ENCODE measurements at regions not wholly inside any gene's neighbourhood (a gene's known extent, or its start where the extent isn't known, plus 50 kb on each side); places are given as distances from the start of the nearest gene placed in this dataset.
A peak's percentile ranks its signal among the peaks of the same experiment; 100 is the strongest.

- H3K4me3 ChIP-seq (ENCODE audit: low read depth, low read length, poor library complexity, severe bottlenecking): no peak overlapping the region
- intact Hi-C loops (cut with micrococcal nuclease; ENCODE audit: unreplicated experiment): no loop called here
- H3K9me3 ChIP-seq (ENCODE audit: low read depth, low read length, poor library complexity, severe bottlenecking): no peaks in the 10 kb centered on the region
- H3K27ac ChIP-seq (ENCODE audit: low read depth, low read length, poor library complexity, severe bottlenecking): no peak overlapping the region
- no peak for TF ChIP-seq EZH2 (IDR thresholded peaks at IDR 0.05; ENCODE audit: borderline replicate concordance, low read depth, low read length, poor library complexity, severe bottlenecking)
- H3K4me1 ChIP-seq (ENCODE audit: insufficient read depth, low read length, poor library complexity, severe bottlenecking): no peaks in the 10 kb centered on the region
- DNase-seq (ENCODE audit: low spot score): no peak
- ChIA-PET POLR2A (ENCODE audit: low non-redundant PET) (no interaction called here), CTCF (no interaction called here)
- BruUV-seq (replicated peaks): no TSS peak
- no peaks in the 10 kb centered on the region for H3K36me3 ChIP-seq (ENCODE audit: insufficient read depth, low read length, poor library complexity, severe bottlenecking)
- H3K27me3 ChIP-seq (replicated peaks; ENCODE audit: insufficient read depth, low read depth, low read length, poor library complexity): no peaks in the 10 kb centered on the region
These were observed 116.3 kb upstream of the ADAMTS5 start for GRCh38 chr21:27083144-27083543.

GRCh38 chr21:27082431-27083010, 115.6 kb upstream of the ADAMTS5 start:
- H3K9me3 ChIP-seq (ENCODE audit: low read depth, low read length, poor library complexity, severe bottlenecking): no peaks in the 10 kb centered on the region
- BruUV-seq (replicated peaks): no TSS peak
- no peak for DNase-seq (ENCODE audit: low spot score)
- intact Hi-C loops (cut with micrococcal nuclease; ENCODE audit: unreplicated experiment): no loop called here
- CTCF ChIA-PET: no interaction called here
- TF ChIP-seq CTCF (conservative IDR thresholded peaks at IDR 0.05; ENCODE audit: low read depth, low read length) (no peak), EZH2 (IDR thresholded peaks at IDR 0.05; ENCODE audit: borderline replicate concordance, low read depth, low read length, poor library complexity, severe bottlenecking) (no peak)
- H3K36me3 ChIP-seq (ENCODE audit: insufficient read depth, low read length, poor library complexity, severe bottlenecking): no peaks in the 10 kb centered on the region
- no peak overlapping the region for H3K4me3 ChIP-seq (ENCODE audit: low read depth, low read length, poor library complexity, severe bottlenecking)
- no peaks in the 10 kb centered on the region for H3K27me3 ChIP-seq (replicated peaks; ENCODE audit: insufficient read depth, low read depth, low read length, poor library complexity)
- H3K27ac ChIP-seq (ENCODE audit: low read depth, low read length, poor library complexity, severe bottlenecking): no peak overlapping the region
- no peaks in the 10 kb centered on the region for H3K4me1 ChIP-seq (ENCODE audit: insufficient read depth, low read length, poor library complexity, severe bottlenecking)
- POLR2A ChIA-PET (ENCODE audit: low non-redundant PET): no interaction called here

GRCh38 chr21:27079636-27080240, 112.8 kb upstream of the ADAMTS5 start:
- no peak for TF ChIP-seq CTCF (conservative IDR thresholded peaks at IDR 0.05; ENCODE audit: low read depth, low read length)
- TF ChIP-seq EZH2 (IDR thresholded peaks at IDR 0.05; ENCODE audit: borderline replicate concordance, low read depth, low read length, poor library complexity, severe bottlenecking): no peak

GRCh38 chr21:27078915-27079314, 112.0 kb upstream of the ADAMTS5 start:
- Histone ChIP-seq H3K27ac (ENCODE audit: low read depth, low read length, poor library complexity, severe bottlenecking) (no peak overlapping the region), H3K4me3 (ENCODE audit: low read depth, low read length, poor library complexity, severe bottlenecking) (no peak overlapping the region), H3K9me3 (ENCODE audit: low read depth, low read length, poor library complexity, severe bottlenecking) (no peaks in the 10 kb centered on the region), H3K36me3 (ENCODE audit: insufficient read depth, low read length, poor library complexity, severe bottlenecking) (no peaks in the 10 kb centered on the region), H3K27me3 (replicated peaks; ENCODE audit: insufficient read depth, low read depth, low read length, poor library complexity) (no peaks in the 10 kb centered on the region), H3K4me1 (ENCODE audit: insufficient read depth, low read length, poor library complexity, severe bottlenecking) (no peaks in the 10 kb centered on the region)
- POLR2A ChIA-PET (ENCODE audit: low non-redundant PET): no interaction called here
- CTCF ChIA-PET: no interaction called here
- no peak for DNase-seq (ENCODE audit: low spot score)
- no peak for TF ChIP-seq EZH2 (IDR thresholded peaks at IDR 0.05; ENCODE audit: borderline replicate concordance, low read depth, low read length, poor library complexity, severe bottlenecking)
- TF ChIP-seq CTCF (conservative IDR thresholded peaks at IDR 0.05; ENCODE audit: low read depth, low read length): no peak
- intact Hi-C loops (cut with micrococcal nuclease; ENCODE audit: unreplicated experiment): no loop called here
- no TSS peak for BruUV-seq (replicated peaks)

More at GRCh38 chr21:27079636-27080240, 112.8 kb upstream of the ADAMTS5 start:
- Histone ChIP-seq H3K9me3 (ENCODE audit: low read depth, low read length, poor library complexity, severe bottlenecking) (no peaks in the 10 kb centered on the region), H3K4me1 (ENCODE audit: insufficient read depth, low read length, poor library complexity, severe bottlenecking) (no peaks in the 10 kb centered on the region), H3K4me3 (ENCODE audit: low read depth, low read length, poor library complexity, severe bottlenecking) (no peak overlapping the region), H3K27me3 (replicated peaks; ENCODE audit: insufficient read depth, low read depth, low read length, poor library complexity) (no peaks in the 10 kb centered on the region), H3K36me3 (ENCODE audit: insufficient read depth, low read length, poor library complexity, severe bottlenecking) (no peaks in the 10 kb centered on the region), H3K27ac (ENCODE audit: low read depth, low read length, poor library complexity, severe bottlenecking) (no peak overlapping the region)
- peak; percentile 1 for DNase-seq (ENCODE audit: low spot score)
- intact Hi-C loops (cut with micrococcal nuclease; ENCODE audit: unreplicated experiment): no loop called here
- CTCF ChIA-PET: no interaction called here
- POLR2A ChIA-PET (ENCODE audit: low non-redundant PET): no interaction called here
- no TSS peak for BruUV-seq (replicated peaks)

Measured in A673 (cell line).